ENCODE measurements at regions not wholly inside any gene's neighbourhood (a gene's known extent, or its start where the extent isn't known, plus 50 kb on each side); places are given as distances from the start of the nearest gene placed in this dataset.

DNA sequence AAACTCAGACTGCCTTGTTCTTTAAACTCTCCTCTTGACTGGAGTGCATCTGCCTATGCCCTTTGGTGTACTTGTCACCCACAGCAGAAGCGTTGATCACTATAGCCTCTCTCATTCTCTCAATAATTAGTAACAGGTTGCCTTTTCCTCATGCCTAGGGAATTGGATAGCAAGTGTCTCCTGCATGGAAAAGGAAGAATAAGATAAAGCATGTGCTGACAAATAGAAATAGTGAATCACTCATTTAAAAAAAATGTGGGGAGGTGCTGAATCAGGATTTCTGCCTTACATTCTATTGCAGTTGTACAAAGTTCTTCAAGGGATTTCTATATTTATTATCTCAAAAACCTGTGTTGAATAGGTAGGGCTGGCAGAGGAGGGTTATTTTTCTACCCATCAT, 323.0 kb downstream of the TXNL1 start:
- H3K4me1 ChIP-seq: no peaks in the 10 kb centered on the region
- no peak overlapping the region for H3K4me3 ChIP-seq
- WGBS, 3 donors: 85 to 88% (median 86%) methylated on average over 1 of the region's 1 CpG
- ATAC-seq (no peak), DNase-seq (no peak)
- intact Hi-C loops (cut with DNase I): no loop called here
- H3K27me3 ChIP-seq (ENCODE audit: insufficient read depth in 3 of 3, low read length in 2 of 3): no peaks in the 10 kb centered on the region
- H3K36me3 ChIP-seq (ENCODE audit: insufficient read depth in 1 of 2, low read depth in 1 of 2): no peaks in the 10 kb centered on the region
- H3K9me3 ChIP-seq: no peaks in the 10 kb centered on the region
- H3K27ac ChIP-seq: no peak overlapping the region
- TF ChIP-seq, protein P1, sequence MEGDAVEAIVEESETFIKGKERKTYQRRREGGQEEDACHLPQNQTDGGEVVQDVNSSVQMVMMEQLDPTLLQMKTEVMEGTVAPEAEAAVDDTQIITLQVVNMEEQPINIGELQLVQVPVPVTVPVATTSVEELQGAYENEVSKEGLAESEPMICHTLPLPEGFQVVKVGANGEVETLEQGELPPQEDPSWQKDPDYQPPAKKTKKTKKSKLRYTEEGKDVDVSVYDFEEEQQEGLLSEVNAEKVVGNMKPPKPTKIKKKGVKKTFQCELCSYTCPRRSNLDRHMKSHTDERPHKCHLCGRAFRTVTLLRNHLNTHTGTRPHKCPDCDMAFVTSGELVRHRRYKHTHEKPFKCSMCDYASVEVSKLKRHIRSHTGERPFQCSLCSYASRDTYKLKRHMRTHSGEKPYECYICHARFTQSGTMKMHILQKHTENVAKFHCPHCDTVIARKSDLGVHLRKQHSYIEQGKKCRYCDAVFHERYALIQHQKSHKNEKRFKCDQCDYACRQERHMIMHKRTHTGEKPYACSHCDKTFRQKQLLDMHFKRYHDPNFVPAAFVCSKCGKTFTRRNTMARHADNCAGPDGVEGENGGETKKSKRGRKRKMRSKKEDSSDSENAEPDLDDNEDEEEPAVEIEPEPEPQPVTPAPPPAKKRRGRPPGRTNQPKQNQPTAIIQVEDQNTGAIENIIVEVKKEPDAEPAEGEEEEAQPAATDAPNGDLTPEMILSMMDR (IDR thresholded peaks at IDR 0.05): no peak

DNA sequence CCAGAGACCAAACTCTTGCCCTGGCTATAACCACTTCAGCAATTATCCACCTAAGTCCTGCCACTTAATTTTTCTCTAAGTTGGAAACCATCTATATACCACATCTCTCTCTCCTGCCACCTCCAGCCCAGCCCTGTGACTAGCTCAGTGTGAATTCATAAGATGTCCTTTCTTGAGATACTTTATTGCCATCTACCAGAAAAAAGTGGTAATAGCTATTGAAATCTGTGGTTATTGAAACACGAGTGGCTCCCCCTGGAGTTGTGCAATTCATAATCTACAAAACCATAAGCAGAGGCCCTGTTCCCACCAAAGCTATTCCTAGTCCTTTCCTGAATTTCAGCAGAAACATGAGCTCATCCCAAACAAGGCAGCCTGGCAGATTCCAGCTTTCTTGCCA, 324.0 kb downstream of the TXNL1 start:
- Histone ChIP-seq H3K36me3 (ENCODE audit: insufficient read depth in 1 of 2, low read depth in 1 of 2) (no peaks in the 10 kb centered on the region), H3K4me1 (no peaks in the 10 kb centered on the region), H3K4me3 (no peak overlapping the region), H3K27ac (no peak overlapping the region), H3K9me3 (no peaks in the 10 kb centered on the region), H3K27me3 (ENCODE audit: insufficient read depth in 3 of 3, low read length in 2 of 3) (no peaks in the 10 kb centered on the region)
- ATAC-seq: no peak
- DNase-seq: no peak
- 69 to 72% (median 69%) methylated on average over 1 of the region's 1 CpG for WGBS, 3 donors
- intact Hi-C loops (cut with DNase I): no loop called here
- TF ChIP-seq, protein P1 (IDR thresholded peaks at IDR 0.05): no peak

DNA sequence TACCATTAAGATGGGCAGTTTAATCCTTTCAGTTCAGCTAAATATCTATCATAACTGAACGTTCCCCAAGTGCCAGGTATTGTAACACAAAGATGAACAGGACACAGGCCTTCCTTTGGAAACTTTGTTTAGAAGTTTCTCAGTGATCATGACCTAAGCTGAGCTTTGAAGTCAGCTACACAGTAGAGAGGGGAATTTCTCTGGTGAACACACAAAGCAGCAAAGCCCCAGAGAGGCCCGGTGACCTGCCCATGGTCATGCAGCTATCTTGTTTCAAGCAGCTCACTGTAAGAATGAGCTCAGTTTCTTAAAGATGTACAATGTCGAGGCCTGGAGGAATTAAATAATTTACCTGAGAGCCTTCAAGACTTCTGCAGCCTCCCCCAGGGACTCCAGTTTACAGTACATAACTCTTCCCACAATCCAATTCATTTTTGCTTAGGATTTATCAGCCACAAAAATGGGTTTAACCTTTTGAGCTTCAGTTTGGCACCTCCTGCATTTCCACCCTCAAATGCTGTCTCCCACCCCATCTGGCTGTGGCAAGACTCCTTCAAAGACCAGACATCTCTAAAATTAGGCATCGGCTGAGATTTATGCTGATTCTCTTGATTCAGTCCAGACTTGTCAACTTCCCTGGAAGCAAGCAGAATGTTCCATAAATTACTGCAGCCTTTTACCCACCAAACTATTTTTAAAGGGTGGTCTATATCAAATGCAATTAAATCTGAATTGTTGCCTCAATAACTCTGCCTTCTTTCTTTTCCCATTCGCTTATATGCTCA, 325.6 kb downstream of the TXNL1 start:
- intact Hi-C loops (cut with DNase I): no loop called here
- no peak for ATAC-seq
- no peak overlapping the region for H3K4me3 ChIP-seq
- no peak overlapping the region for H3K27ac ChIP-seq
- no peaks in the 10 kb centered on the region for H3K36me3 ChIP-seq (ENCODE audit: insufficient read depth in 1 of 2, low read depth in 1 of 2)
- H3K9me3 ChIP-seq: no peaks in the 10 kb centered on the region
- TF ChIP-seq, protein P1 (IDR thresholded peaks at IDR 0.05): no peak
- no peaks in the 10 kb centered on the region for H3K27me3 ChIP-seq (ENCODE audit: insufficient read depth in 3 of 3, low read length in 2 of 3)
- no peak for DNase-seq
- no peaks in the 10 kb centered on the region for H3K4me1 ChIP-seq
- 64 to 66% (median 65%) methylated on average over 5 of the region's 5 CpGs for WGBS, 3 donors

DNA sequence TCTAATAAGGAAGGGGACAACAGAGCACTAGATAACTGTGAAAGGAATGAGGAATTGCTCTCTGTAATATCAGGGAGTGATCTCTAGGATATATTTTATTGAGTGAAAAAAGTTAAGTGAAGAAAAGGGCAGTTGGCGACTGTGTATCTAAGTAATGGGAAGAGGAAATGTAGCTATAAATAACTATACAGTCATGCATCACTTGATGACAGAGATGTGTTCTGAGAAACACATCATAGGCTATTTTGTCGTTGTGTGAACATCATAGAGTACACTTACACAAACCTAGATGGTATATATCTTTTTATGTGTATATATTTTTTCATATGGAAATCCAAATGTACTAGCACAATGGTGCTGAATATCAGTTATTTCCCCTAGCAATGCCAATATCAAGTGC, 329.3 kb downstream of the TXNL1 start:
- DNase-seq (no peak), ATAC-seq (peak in 2 of 4 donors; percentile 42 to 61)
- TF ChIP-seq, protein P1 (IDR thresholded peaks at IDR 0.05): no peak
- no peak overlapping the region for H3K4me3 ChIP-seq
- H3K36me3 ChIP-seq (ENCODE audit: insufficient read depth in 1 of 2, low read depth in 1 of 2): no peaks in the 10 kb centered on the region
- no peak overlapping the region for H3K27ac ChIP-seq
- H3K27me3 ChIP-seq (ENCODE audit: insufficient read depth in 3 of 3, low read length in 2 of 3): no peaks in the 10 kb centered on the region
- H3K9me3 ChIP-seq: no peaks in the 10 kb centered on the region
- intact Hi-C loops (cut with DNase I): no loop called here
- no peaks in the 10 kb centered on the region for H3K4me1 ChIP-seq
- WGBS, 3 donors: 50 to 69% (median 66%) methylated on average over 2 of the region's 2 CpGs

Data from psoas muscle (tissue), 7 donors.